Stimulated activated CD4-positive, alpha-beta T cell treated with anti-CD3 and anti-CD28 coated beads, Interleukin-15, amount 100 ng/mL, for 48 hours (primary cell): ENCODE measurements at regions not wholly inside any gene's neighbourhood (a gene's known extent, or its start where the extent isn't known, plus 50 kb on each side); places are given as distances from the start of the nearest gene placed in this dataset.

Experiments
- DNase-seq, 2 donors: peaks; one replicate each; pipeline ENCODE4 v3.0.0-alpha.2; 2020; ENCODE audit warnings: low read depth in 2 of 2

DNA sequence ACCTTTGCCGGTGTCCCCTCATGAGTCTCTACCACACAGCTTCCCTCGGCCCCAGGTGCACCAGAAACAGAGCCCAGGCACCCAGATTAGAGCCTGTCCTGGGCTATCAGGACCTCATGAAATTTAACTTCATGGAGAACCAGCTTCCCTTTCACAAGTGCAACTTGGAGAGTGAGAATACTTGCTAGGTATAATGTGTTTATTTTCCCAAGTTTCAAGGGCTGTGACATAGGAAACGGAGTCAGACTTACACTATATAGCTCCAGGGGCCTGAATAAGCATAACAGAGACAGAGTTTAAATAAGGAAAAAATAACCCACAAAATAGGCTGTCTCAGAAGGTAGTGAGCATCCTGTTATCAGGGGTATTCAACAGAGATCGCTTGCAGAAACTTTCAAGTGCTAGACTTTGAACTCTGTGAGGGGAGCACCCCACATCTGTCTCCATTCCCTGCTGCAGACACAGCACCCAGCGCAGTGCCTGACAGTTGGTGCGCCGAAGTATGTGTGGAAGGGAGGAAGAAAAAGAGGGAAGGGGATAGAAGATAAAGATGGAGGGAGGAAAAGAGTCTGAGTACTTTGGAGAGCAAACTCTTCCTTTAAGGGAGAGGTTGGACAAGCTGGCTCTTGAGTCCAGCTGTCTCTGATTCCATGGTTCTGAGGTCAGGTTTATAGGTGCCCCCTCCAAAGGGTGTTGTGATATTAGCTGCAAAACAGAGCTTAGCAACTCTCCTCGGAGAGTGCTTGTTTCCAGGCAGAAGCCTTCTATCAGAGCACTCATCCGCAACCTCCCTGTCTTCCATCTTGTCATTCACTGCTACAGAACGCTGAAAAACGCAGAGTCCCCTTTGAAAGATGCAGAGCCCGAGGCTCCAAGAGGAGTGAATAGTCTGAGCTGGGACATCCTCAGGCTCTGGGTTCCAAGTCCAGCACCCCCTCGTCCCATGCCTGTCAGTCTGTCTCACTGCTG lies 84.8 kb downstream of the CPN2 start:
- DNase-seq: no peak

GRCh38 chr3:194267744-194268653 lies 83.1 kb downstream of the CPN2 start:
- no peak for DNase-seq

- no peak for DNase-seq
Observed at GRCh38 chr3:194268654-194269512, 82.2 kb downstream of the CPN2 start.

DNA sequence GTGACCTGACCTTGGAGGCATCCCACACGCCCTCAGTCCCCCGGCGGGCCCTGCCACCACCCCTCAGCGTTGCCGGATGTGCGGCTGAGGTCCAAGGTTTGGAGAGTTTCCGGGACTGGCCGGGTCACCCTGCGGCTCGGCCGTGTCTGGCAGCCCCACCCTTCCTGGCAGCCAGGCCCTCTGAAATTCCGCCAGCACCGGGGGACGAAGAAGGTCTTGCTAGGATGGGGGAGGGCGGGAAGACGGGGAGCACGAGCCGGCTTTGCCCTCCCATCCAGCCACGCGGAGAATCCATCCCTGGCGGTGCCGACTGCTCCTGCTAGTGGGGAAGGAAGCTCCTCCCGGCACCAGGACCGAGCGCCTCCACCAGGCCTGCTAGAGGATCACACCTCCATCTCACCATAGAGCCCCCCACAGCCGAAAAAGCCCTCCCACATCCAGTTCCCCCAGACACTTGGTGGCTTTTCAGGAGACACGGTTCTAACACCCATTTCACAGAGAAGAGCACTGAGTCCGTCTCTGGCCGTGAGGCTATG lies 81.5 kb downstream of the CPN2 start:
- DNase-seq: no peak

DNA sequence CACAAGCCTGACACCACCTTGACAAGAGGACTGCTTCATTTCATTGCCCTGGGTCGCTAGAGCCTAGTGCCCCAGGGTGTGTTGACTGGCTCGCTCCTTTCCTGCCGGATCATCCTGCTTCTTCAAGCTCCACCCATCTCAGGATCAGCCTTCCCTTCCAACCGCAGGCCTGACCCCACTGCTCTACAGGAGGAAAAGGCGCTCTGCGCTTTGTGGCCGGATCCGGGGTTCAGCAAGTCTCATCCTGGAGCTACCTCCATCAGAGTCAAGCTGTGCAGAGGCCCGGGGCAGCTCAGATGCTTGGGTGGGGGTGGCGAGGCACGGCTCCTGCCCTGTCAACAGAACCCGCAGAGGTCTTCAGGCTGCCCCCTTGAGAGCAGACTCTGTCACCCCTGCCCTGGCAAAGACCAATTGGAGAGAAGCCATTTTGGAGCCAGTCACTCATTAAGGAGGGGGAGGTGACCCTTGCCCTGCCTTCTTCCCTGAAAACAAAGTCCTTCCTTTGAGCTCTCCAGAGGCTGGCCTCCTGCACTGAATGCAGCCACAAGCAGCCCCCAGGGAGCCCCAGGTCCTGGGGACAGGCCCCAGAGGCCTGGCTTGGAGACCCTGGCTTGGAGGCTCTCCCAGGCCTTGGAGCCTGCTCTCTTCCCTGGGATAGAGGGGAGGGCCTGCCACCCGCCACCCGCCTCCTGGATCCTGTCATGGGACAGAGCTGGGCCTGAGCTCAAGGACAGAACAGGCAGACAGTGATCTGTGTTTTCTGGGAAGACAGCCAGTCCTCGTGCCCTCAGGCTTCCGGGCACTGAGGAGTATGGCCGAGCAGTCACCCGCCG lies 80.3 kb downstream of the CPN2 start:
- no peak for DNase-seq

DNA sequence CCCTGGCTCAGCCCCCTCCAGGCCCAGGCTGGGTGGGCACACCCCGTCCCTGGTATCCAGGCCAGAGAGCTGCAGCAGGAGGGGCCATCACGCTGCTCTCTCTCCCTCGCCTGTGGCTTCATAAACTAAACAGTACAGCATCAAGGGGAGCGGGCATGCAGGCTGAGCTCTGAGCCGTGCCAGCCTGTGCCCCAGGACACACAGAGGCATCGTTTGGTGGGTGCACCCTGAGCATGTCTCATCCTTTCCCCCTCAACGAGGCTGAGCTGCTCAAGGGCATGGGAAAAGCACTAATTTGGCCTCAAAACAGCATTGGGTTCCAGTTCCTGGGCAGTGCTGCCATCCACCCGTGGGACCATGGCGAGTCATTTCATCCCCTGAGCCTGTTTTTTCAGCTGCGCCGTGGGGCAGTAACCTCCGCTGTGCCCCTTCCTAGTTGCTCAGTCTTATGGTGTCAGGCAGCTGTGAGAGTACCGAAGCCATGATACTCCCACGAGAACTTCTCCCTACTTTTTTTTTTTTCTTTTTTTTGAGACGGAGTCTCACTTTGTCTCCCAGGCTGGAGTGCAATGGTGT lies 79.6 kb downstream of the CPN2 start:
- DNase-seq: no peak

DNA sequence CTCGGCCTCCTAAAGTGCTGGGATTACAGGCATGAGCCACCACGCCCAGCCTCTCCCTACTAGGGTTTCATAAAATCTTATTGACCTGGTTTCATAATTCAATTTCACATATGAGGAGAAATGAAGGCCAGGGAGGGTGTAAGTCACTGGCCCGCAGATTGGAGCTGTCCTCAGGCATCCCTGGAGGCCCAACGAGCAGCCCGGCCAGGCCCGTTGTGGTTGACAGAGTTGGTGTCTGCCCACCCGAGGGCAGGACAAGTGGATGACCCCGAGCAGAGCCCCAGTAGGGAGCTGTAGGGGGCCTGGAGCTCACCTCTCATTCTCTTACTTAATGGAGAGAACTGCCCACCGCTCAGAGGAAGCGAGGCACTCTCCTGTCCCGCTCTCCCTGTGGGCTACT lies 78.9 kb downstream of the CPN2 start:
- DNase-seq: no peak

DNA sequence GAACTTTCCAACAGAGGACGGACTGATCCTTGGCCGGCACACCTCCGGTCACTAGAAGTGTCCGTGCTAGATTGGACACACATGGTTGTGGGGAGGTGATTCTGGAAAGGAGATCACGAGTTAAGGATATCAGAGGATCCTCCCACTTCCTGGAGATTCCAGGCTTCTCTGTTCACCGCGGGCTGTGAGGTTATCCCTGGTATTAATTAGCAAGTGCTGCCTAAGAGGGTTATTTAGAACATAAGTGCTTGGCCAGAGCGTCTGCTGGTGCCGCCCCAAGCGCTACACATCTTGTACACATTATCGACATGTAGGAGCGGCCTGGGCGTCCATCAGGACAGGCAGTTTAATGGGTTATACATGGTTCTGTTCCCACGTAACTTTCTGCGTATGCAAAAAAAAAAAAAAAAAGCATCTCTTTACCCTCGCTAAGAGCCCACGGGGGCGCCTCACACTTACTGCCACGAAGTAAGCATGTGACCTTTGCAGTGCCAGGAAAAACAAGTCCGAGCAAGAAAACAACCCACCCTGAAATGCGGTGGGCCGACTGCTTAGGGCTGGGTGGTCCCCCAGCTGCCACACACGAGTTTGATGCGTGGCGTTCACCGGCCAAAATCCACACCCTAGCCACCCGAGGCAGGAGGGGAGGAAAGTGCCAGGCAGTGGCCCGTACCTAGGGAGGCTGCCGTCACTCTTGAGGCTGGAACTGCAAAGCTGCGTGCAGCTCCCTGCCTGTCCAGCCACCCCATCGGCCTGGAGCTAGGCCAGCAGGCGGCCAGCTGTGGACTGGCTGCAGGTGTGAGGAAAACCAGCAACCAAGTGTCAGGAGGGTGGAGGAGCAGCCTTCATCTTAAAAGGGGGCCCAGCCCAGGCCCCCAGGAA lies 78.0 kb downstream of the CPN2 start:
- no peak for DNase-seq

- no peak for DNase-seq
Observed at GRCh38 chr3:194273743-194274310, 77.3 kb downstream of the CPN2 start.

DNA sequence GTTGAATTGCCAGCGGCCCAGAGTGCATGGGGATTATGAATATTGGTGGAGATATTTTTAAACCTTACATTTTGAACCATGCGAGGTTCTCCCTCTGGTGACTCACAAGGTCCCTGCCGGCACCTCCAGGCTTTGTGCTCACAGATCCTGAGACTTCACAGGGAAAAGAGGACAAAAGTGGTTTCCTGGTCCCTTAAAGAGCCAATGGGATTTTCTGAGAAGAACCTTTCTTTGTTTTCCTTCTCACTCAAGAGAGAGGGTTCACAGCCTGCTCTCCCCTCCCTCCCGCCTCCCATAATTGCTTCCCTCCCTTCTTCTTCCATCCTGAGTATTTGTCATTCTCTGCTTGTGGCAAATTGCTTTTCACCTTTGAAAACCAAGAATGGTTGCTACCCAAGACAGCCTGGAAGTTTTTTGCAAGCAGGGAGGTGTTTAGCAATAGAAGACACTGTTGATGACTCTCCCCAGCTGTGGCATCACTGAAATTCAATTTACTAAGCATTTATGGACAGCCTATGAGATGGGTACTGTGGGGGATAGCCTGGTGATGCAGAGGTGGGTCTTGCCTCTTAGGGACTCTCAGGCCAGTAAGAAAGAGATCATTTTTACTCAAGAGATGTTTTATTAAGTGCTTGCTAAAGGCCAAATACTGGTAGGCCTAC lies 76.6 kb downstream of the CPN2 start:
- DNase-seq: no peak

DNA sequence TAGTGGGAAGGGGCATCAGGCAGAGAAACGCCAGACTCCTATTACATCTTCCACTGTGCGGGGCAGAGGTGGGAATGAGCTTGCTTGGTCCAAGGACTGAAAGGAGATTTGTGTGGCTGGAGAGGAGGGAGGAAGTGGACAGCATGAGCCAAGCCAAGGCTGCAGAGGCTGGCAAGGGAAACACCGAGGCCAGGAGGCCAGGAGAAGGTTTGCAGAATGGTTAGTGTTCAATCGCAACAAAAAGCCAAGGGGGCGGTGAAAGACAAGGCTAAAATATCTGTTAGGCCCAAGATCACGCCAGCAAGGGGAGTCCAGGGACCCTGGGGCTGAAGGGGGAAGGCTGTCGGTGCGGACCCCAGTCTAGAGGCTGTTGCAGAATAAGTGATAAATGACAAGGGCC lies 75.8 kb downstream of the CPN2 start:
- DNase-seq: no peak

GRCh38 chr3:194275721-194276120 lies 75.4 kb downstream of the CPN2 start:
- DNase-seq: no peak

GRCh38 chr3:194276768-194277103 lies 74.4 kb downstream of the CPN2 start:
- DNase-seq: no peak

DNA sequence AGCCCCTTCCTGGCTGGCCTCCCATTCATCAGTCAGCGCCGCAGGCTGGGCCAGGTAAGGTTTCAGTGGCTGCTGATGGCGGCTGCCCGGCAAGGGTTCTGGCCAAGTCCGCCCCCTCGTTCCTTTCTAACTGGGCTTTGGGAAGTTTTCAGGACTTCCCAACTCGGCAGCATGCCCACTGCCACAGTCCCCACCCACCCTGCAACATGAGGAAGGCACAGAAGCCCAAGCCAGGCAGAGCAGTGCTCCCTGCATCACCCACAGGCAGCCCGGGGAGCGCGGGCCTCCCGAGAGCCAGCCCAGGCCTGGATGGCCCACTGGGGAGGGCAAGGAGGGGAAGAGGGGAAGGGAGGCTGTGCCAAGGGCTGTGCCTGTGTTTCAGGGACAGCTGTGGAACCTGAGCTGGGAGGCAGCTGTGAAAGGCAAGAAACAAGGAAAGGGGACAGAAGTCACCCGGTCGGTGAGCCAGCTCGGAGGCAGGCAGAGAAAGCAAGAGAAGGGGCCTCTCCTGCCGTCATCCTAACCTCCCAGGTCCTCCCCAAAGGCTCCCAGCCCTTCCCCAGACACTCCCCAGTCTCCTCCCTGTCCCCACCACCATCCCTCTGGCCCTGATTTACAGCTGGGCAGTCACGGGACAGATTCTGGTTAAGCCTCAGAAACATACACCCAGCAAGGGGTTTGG lies 73.9 kb downstream of the CPN2 start:
- DNase-seq: no peak

DNA sequence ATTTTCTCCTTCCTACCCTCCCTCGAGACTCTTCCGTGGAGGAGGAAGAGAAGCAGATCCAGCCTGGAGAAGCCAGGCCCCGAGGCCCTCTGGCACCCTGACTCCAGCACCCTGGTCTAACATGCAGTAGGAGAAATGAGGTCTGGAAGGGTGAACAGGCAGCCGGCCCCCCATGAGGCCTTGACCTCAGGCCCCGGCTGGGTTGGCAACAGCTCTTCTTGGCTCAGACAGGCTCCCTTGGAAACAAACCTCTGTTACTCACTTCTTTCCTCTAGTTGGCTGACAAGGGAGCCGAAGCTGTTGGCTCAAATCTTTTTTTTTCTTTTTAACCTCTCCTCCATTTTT lies 73.4 kb downstream of the CPN2 start:
- DNase-seq: no peak

GRCh38 chr3:194278186-194278845 lies 72.8 kb downstream of the CPN2 start:
- DNase-seq: no peak

GRCh38 chr3:194279101-194279500 lies 72.0 kb downstream of the CPN2 start:
- DNase-seq: no peak
